Kidney (tissue), 13 donors: ENCODE measurements at regions not wholly inside any gene's neighbourhood (a gene's known extent, or its start where the extent isn't known, plus 50 kb on each side); places are given as distances from the start of the nearest gene placed in this dataset.
"Not testable (repeated sequence)": the region's sequence is repeated elsewhere in the genome, so short reads cannot be mapped to it uniquely, and the experiment has no call there.

Experiments
- DNase-seq, 5 donors: peaks; one replicate each; pipeline ENCODE4 v3.0.0-alpha.2; 2013 to 2020
- FAIRE-seq: peaks from 2 replicates; lab custom pipeline; 2012; peaks lifted over from hg19 to GRCh38; lab: Jason Lieb, UNC
- H3K27ac ChIP-seq, 2 donors: one replicate each; pipeline ENCODE4 v1.7.0; 2013; ENCODE audit warnings: low read depth in 2 of 2, low read length in 2 of 2, inconsistent platforms in 1 of 2
- H3K27me3 ChIP-seq: one replicate; pipeline ENCODE4 v1.7.1; 2013; ENCODE audit warnings: low read length, inconsistent platforms; ENCODE audit not compliant: control insufficient read depth, insufficient read depth
- H3K36me3 ChIP-seq, 3 donors: one replicate each; pipeline versions ENCODE4 v1.7.0 to v1.7.1; 2013; ENCODE audit warnings: low read length in 3 of 3, control low read depth in 1 of 3, inconsistent platforms in 1 of 3; ENCODE audit not compliant: insufficient read depth in 3 of 3, control insufficient read depth in 2 of 3
- H3K4me1 ChIP-seq, 3 donors: one replicate each; pipeline versions ENCODE4 v1.7.0 to v1.7.1; 2013; ENCODE audit warnings: low read length in 3 of 3, inconsistent platforms in 1 of 3, low read depth in 1 of 3; ENCODE audit not compliant: control insufficient read depth in 2 of 3, insufficient read depth in 2 of 3
- H3K4me3 ChIP-seq, 3 donors: one replicate each; pipeline versions ENCODE4 v1.7.0 to v1.8.1; 2013; ENCODE audit warnings: low read length in 3 of 3, control low read depth in 1 of 3, inconsistent platforms in 1 of 3
- H3K9ac ChIP-seq, 3 donors: one replicate each; pipeline versions ENCODE4 v1.7.0 to v1.7.1; 2013; ENCODE audit warnings: low read length in 3 of 3, control low read depth in 1 of 3, inconsistent platforms in 1 of 3
- H3K9me3 ChIP-seq, 3 donors: one replicate each; pipeline versions ENCODE4 v1.7.0 to v1.7.1; 2013; ENCODE audit warnings: low read length in 3 of 3, control low read depth in 1 of 3, inconsistent platforms in 1 of 3; ENCODE audit not compliant: control insufficient read depth in 2 of 3, insufficient read depth in 1 of 3
- CTCF ChIP-seq: IDR thresholded peaks from 3 replicates; pipeline ENCODE4 v1.5.1; 2012; ENCODE audit warnings: mild to moderate bottlenecking, moderate library complexity, borderline replicate concordance; ENCODE audit not compliant: insufficient read depth; ENCODE audit errors: extremely low read depth
- intact Hi-C: fragments of 100-400 bp; cut with DNase I; formaldehyde crosslinking; loops from one replicate; pipeline ENCODE4 v1.11.1; 2022
- donor health status: control.
- donor health status: control.
- donor health status: control.
- donor health status: control.
- donor health status: control.
- donor health status: DM: yes; HTN: yes; CAD: no.
- donor health status: Normal renal cell carcinoma (clear cell type).

GRCh38 chrX:44667771-44668170 is 125.1 kb upstream of the FUNDC1 start:
- intact Hi-C loops = no loop called here
- no peak overlapping the region for H3K9ac ChIP-seq
- no peaks in the 10 kb centered on the region for H3K4me1 ChIP-seq
- no peaks in the 10 kb centered on the region for H3K9me3 ChIP-seq
- no peak overlapping the region for H3K4me3 ChIP-seq
- no peaks in the 10 kb centered on the region for H3K36me3 ChIP-seq
- FAIRE-seq = no peak
- no peaks in the 10 kb centered on the region for H3K27me3 ChIP-seq
- no peak for TF ChIP-seq CTCF
- no peak overlapping the region for H3K27ac ChIP-seq
- no peak for DNase-seq

- intact Hi-C loops, H3K4me1 ChIP-seq, H3K4me3 ChIP-seq, H3K27ac ChIP-seq, H3K27me3 ChIP-seq, H3K9ac ChIP-seq, H3K36me3 ChIP-seq, H3K9me3 ChIP-seq, DNase-seq: not testable (repeated sequence)
- peak; percentile 15 for FAIRE-seq
Measured at GRCh38 chrX:44657718-44658246, 115.1 kb upstream of the FUNDC1 start.

GRCh38 chrX:44651358-44651757 is 108.7 kb upstream of the FUNDC1 start:
- peak in 1 of 5 donors; percentile 16 for DNase-seq
- no peak for TF ChIP-seq CTCF
- Histone ChIP-seq H3K9ac (no peak overlapping the region), H3K9me3 (no peaks in the 10 kb centered on the region), H3K4me1 (no peaks in the 10 kb centered on the region), H3K27me3 (peaks cover 2% of the 10 kb centered on the region), H3K36me3 (no peaks in the 10 kb centered on the region), H3K4me3 (no peak overlapping the region), H3K27ac (no peak overlapping the region)
- FAIRE-seq = no peak
- intact Hi-C loops = no loop called here

- H3K4me3 ChIP-seq = no peak overlapping the region
- no peaks in the 10 kb centered on the region for H3K27me3 ChIP-seq
- no peak for TF ChIP-seq CTCF
- H3K9me3 ChIP-seq = no peaks in the 10 kb centered on the region
- no peaks in the 10 kb centered on the region for H3K36me3 ChIP-seq
- FAIRE-seq = no peak
- no peak for DNase-seq
- no peaks in the 10 kb centered on the region for H3K4me1 ChIP-seq
- intact Hi-C loops = no loop called here
- H3K27ac ChIP-seq = no peak overlapping the region
- H3K9ac ChIP-seq = no peak overlapping the region
Measured at GRCh38 chrX:44643723-44644122, 101.1 kb upstream of the FUNDC1 start.
